Right lobe of liver (tissue), 4 donors: ENCODE measurements at regions not wholly inside any gene's neighbourhood (a gene's known extent, or its start where the extent isn't known, plus 50 kb on each side); places are given as distances from the start of the nearest gene placed in this dataset.

Experiments
- CTCF ChIP-seq, 4 donors: fragments of 200-600 bp in 3 of 4; fragments of 450-650 bp in 1 of 4; IDR thresholded peaks; one replicate each; pipeline versions ENCODE4 v1.5.1 to v1.8.0; 2016 to 2022; ENCODE audit warnings: antibody characterized with exemption in 4 of 4, mild to moderate bottlenecking in 2 of 4
- POLR2A ChIP-seq: fragments of 450-650 bp; IDR thresholded peaks from one replicate; pipeline ENCODE4 v1.6.1; 2017; ENCODE audit warnings: antibody characterized with exemption, mild to moderate bottlenecking
- donor health status: DM: no; HTN: no; CAD: no.
- donor health status: DM: no; HTN: no; CAD: no.
- donor health status: DM: no; HTN: yes; CAD: no.

GRCh38 chr6:144722925-144723324, 437.8 kb downstream of the UTRN start:
- TF ChIP-seq CTCF (IDR thresholded peaks at IDR 0.05) (no peak), POLR2A (no peak)
